IMR-90 (cell line): ENCODE measurements at regions not wholly inside any gene's neighbourhood (a gene's known extent, or its start where the extent isn't known, plus 50 kb on each side); places are given as distances from the start of the nearest gene placed in this dataset.

ENCODE experiments used
- ATAC-seq: fragments of 200-7000 bp; cut with Tn5 transposase; 2 replicates; pipeline ENCODE4 v1.9.1; 2020; ENCODE audit warnings: low read depth, mild to moderate bottlenecking, moderate library complexity
- BruUV-seq: library from RNA; stranded (reverse); fragments of 400-500 nt; replicated peaks from 2 replicates; lab custom pipeline; 2021; lab: Mats Ljungman, UMichigan
- CTCF ChIA-PET: fragments of 300-600 bp; formaldehyde crosslinking; extraction: SDS; loops from one replicate; lab custom pipeline; 2021; ENCODE audit warnings: antibody characterized with exemption; lab: Yijun Ruan, JAX
- POLR2A ChIA-PET: fragments of 300-600 bp; sonication (Branson Sonifier 250); formaldehyde crosslinking; loops from one replicate; lab custom pipeline; 2022; ENCODE audit warnings: antibody characterized with exemption; ENCODE audit not compliant: unreplicated experiment; lab: Charles Lee
- DNase-seq: peaks from one replicate; pipeline ENCODE4 v3.0.0; 2013
- H2AFZ ChIP-seq: replicated peaks from 2 replicates; pipeline ENCODE3; 2013; ENCODE audit warnings: low read length, mild to moderate bottlenecking; ENCODE audit not compliant: poor library complexity
- H2AK5ac ChIP-seq: 2 replicates; pipeline ENCODE4 v1.6.1; 2013; ENCODE audit warnings: low read depth, low read length, inconsistent platforms
- H2AK9ac ChIP-seq: replicated peaks from 2 replicates; pipeline ENCODE3; 2013; ENCODE audit warnings: mild to moderate bottlenecking, low read depth, low read length, moderate library complexity; ENCODE audit not compliant: poor library complexity
- H2BK120ac ChIP-seq: 2 replicates; pipeline ENCODE4 v1.6.1; 2013; ENCODE audit warnings: low read depth, low read length, inconsistent platforms
- H2BK15ac ChIP-seq: 3 replicates; pipeline ENCODE4 v1.6.1; 2013; ENCODE audit warnings: low read depth, low read length, inconsistent platforms
- H2BK20ac ChIP-seq: 2 replicates; pipeline ENCODE4 v1.6.1; 2013; ENCODE audit warnings: low read depth, mild to moderate bottlenecking, inconsistent platforms, low read length, moderate library complexity
- H2BK5ac ChIP-seq: 2 replicates; pipeline ENCODE4 v1.6.1; 2013; ENCODE audit warnings: mild to moderate bottlenecking, low read depth, low read length, inconsistent platforms; ENCODE audit not compliant: poor library complexity, severe bottlenecking
- H3K14ac ChIP-seq: replicated peaks from 2 replicates; pipeline ENCODE4 v1.6.1; 2013; ENCODE audit warnings: low read depth, low read length, inconsistent platforms
- H3K18ac ChIP-seq: 2 replicates; pipeline ENCODE4 v1.6.1; 2013; ENCODE audit warnings: low read depth, low read length, control low read depth
- H3K23ac ChIP-seq: 2 replicates; pipeline ENCODE4 v1.6.1; 2013; ENCODE audit warnings: low read depth, low read length, inconsistent platforms
- H3K27ac ChIP-seq: 2 replicates; pipeline ENCODE4 v1.5.1; 2013; ENCODE audit warnings: mild to moderate bottlenecking, control low read depth, low read length; ENCODE audit not compliant: insufficient read depth
- H3K27me3 ChIP-seq: 2 replicates; pipeline ENCODE4 v1.6.1; 2013; ENCODE audit warnings: low read length; ENCODE audit not compliant: control insufficient read depth, insufficient read depth
- H3K36me3 ChIP-seq: 2 replicates; pipeline ENCODE4 v1.6.1; 2013; ENCODE audit warnings: low read length, mixed read lengths; ENCODE audit not compliant: control insufficient read depth, insufficient read depth
- H3K4ac ChIP-seq: 2 replicates; pipeline ENCODE4 v1.6.1; 2013; ENCODE audit warnings: low read depth, low read length, inconsistent platforms
- H3K4me1 ChIP-seq: 2 replicates; pipeline ENCODE4 v1.6.1; 2013; ENCODE audit warnings: low read length, mixed read lengths; ENCODE audit not compliant: control insufficient read depth, insufficient read depth
- H3K4me2 ChIP-seq: 2 replicates; pipeline ENCODE4 v1.6.1; 2013; ENCODE audit warnings: low read depth, mild to moderate bottlenecking, control low read depth, low read length, moderate library complexity
- H3K4me3 ChIP-seq: 2 replicates; pipeline ENCODE4 v1.5.1; 2013; ENCODE audit warnings: low read depth, mild to moderate bottlenecking, control low read depth, low read length, moderate library complexity; ENCODE audit not compliant: insufficient read depth
- H3K56ac ChIP-seq: 2 replicates; pipeline ENCODE4 v1.6.1; 2013; ENCODE audit warnings: low read length, inconsistent platforms; ENCODE audit not compliant: insufficient read depth; ENCODE audit errors: extremely low read depth
- H3K79me1 ChIP-seq, 2 experiments: 2 replicates each; pipeline ENCODE4 v1.6.1; 2013; ENCODE audit warnings: low read length in 2 of 2, inconsistent platforms in 1 of 2, low read depth in 1 of 2
- H3K9ac ChIP-seq: 2 replicates; pipeline ENCODE4 v1.6.1; 2013; ENCODE audit warnings: low read depth, low read length, control low read depth
- H3K9me1 ChIP-seq: 2 replicates; pipeline ENCODE4 v1.6.1; 2013; ENCODE audit warnings: low read length, inconsistent platforms; ENCODE audit not compliant: insufficient read depth
- H3K9me3 ChIP-seq: 2 replicates; pipeline ENCODE4 v1.6.1; 2013; ENCODE audit warnings: low read length; ENCODE audit not compliant: control insufficient read depth, insufficient read depth
- H4K20me1 ChIP-seq: 2 replicates; pipeline ENCODE4 v1.6.1; 2013; ENCODE audit warnings: low read length, inconsistent platforms; ENCODE audit not compliant: insufficient read depth
- H4K5ac ChIP-seq: 2 replicates; pipeline ENCODE4 v1.6.1; 2013; ENCODE audit warnings: mild to moderate bottlenecking, low read depth, low read length, control low read depth
- H4K8ac ChIP-seq, 2 experiments: 2 replicates each; pipeline ENCODE4 v1.6.1; 2013; ENCODE audit warnings: low read depth in 2 of 2, low read length in 2 of 2, control low read depth in 1 of 2, inconsistent platforms in 1 of 2
- H4K91ac ChIP-seq: 2 replicates; pipeline ENCODE4 v1.6.1; 2013; ENCODE audit warnings: low read depth, low read length, inconsistent platforms; ENCODE audit not compliant: insufficient read depth
- BHLHE40 ChIP-seq: fragments of 150-350 bp; IDR thresholded peaks from 2 replicates; pipeline ENCODE4 v1.6.1; 2016; ENCODE audit warnings: mild to moderate bottlenecking, low read depth, low read length
- CEBPB ChIP-seq: IDR thresholded peaks from 2 replicates; pipeline ENCODE4 v1.6.1; 2012; ENCODE audit warnings: low read depth, low read length, improper control_type of control experiment
- FOS ChIP-seq: fragments of 150-350 bp; IDR thresholded peaks from 2 replicates; pipeline ENCODE4 v1.6.1; 2016; ENCODE audit warnings: low read depth, low read length
- MXI1 ChIP-seq: IDR thresholded peaks from 2 replicates; pipeline ENCODE4 v1.6.1; 2012; ENCODE audit warnings: low read depth, mild to moderate bottlenecking, low read length, moderate library complexity, borderline replicate concordance
- SMC3 ChIP-seq: fragments of 150-350 bp; IDR thresholded peaks from 2 replicates; pipeline ENCODE4 v1.6.1; 2016; ENCODE audit warnings: low read depth, mild to moderate bottlenecking, antibody characterized with exemption, low read length, moderate library complexity
- WGBS, 2 experiments: methylation state at CpG; one replicate each; pipeline versions ENCODE4 v1.1.5 to v1.1.7; 2013; ENCODE audit warnings: missing lambda C conversion rate in 2 of 2; ENCODE audit not compliant: insufficient read length in 1 of 2; ENCODE audit errors: extremely low coverage in 2 of 2; 5-methylcytosine and 5-hydroxymethylcytosine counted together
- dilution Hi-C: fragments of 300-500 bp; cut with HindIII; formaldehyde crosslinking; loops from one replicate; pipeline ENCODE4 v1.14.3; 2018; ENCODE audit warnings: low sequenced_read_pairs; ENCODE audit not compliant: unreplicated experiment
- in situ Hi-C: fragments of 300-500 bp; cut with MboI; formaldehyde crosslinking; loops from 3 replicates; pipeline ENCODE4 v1.14.3; 2019; ENCODE audit warnings: low sequenced_read_pairs, inconsistent platforms, mixed read lengths
- intact Hi-C: fragments of 100-400 bp; cut with micrococcal nuclease; formaldehyde crosslinking; loops from 2 replicates; pipeline ENCODE4 v1.10.0; 2022
- TF ChIP-seq, protein P1 (sequence below): fragments of 150-350 bp; IDR thresholded peaks from 2 replicates; pipeline ENCODE4 v1.6.1; 2017; ENCODE audit warnings: mild to moderate bottlenecking, antibody characterized with exemption, low read length, low read depth

DNA sequence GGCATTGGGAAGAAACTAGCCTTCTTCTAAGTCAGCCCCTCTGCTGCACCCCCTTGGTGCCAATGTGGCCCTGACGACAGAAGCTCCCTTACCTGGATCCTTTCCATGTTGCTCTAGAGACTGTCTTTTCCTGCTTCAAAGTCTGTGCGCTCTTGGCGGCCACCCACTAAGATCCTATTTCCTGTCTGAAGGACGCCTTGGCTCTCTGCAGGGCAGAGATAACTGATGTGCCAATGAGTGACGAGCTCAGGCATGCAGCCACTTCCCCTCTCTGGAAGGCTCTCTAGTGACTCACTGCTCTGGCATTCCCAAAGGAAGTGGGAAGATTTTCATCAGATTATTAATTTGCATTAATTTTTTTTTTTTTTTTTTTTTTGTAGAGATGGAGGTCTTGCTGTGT lies 273.5 kb downstream of the CDH20 start:
- peak overlapping the region; percentile 99 for H2BK20ac ChIP-seq
- peak overlapping the region; percentile 88 for H2AFZ ChIP-seq
- H3K18ac ChIP-seq = peak overlapping the region; percentile 85
- peak; percentile 93 for DNase-seq
- peak overlapping the region; percentile 91 for H4K91ac ChIP-seq
- H4K5ac ChIP-seq = peak overlapping the region; percentile 65; the same call in 1 of the 2 replicates
- peak overlapping the region; percentile 99 for H3K14ac ChIP-seq
- no peaks in the 10 kb centered on the region for H3K36me3 ChIP-seq
- peak overlapping the region; percentile 100 for H3K23ac ChIP-seq
- CTCF ChIA-PET = interaction anchor here (0.7 to 1.1 kb wide), 2 partner anchors 202 to 296 kb away, joined by 3 read pairs; no protein-coding TSS in a partner anchor
- H2BK5ac ChIP-seq = peak overlapping the region; percentile 93
- POLR2A ChIA-PET = interaction anchor here (0.8 kb wide), 1 partner anchor 25 kb away, joined by 12 read pairs; no protein-coding TSS in a partner anchor
- peak overlapping the region; percentile 84 for H2AK5ac ChIP-seq
- H3K4me2 ChIP-seq = peak overlapping the region; percentile 86
- H4K20me1 ChIP-seq = no peaks in the 10 kb centered on the region
- dilution Hi-C loops (no loop called here), intact Hi-C loops (no loop called here), in situ Hi-C loops (no loop called here)
- H3K4me3 ChIP-seq = peak overlapping the region; percentile 43
- peak overlapping the region; percentile 84 to 99 for H4K8ac ChIP-seq
- ATAC-seq = peak; percentile 65
- peak overlapping the region; percentile 97 for H3K4ac ChIP-seq
- H3K9me1 ChIP-seq = peaks cover 11% of the 10 kb centered on the region
- H3K9me3 ChIP-seq = no peaks in the 10 kb centered on the region
- 0 out of 2 replicates have a peak, but pooled peaks have one; percentile 33 for TF ChIP-seq MXI1
- TF ChIP-seq SMC3 = no peak
- TF ChIP-seq CEBPB = 0 out of 2 replicates have a peak, but pooled peaks have one; percentile 28
- peak; percentile 29; the same call in 1 of the 2 replicates for TF ChIP-seq BHLHE40
- TF ChIP-seq FOS = peak; percentile 73; the same call in 1 of the 2 replicates
- TF ChIP-seq, protein P1, sequence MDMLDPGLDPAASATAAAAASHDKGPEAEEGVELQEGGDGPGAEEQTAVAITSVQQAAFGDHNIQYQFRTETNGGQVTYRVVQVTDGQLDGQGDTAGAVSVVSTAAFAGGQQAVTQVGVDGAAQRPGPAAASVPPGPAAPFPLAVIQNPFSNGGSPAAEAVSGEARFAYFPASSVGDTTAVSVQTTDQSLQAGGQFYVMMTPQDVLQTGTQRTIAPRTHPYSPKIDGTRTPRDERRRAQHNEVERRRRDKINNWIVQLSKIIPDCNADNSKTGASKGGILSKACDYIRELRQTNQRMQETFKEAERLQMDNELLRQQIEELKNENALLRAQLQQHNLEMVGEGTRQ = no peak
- peak overlapping the region; percentile 80 for H3K9ac ChIP-seq
- BruUV-seq = no TSS peak
- peak overlapping the region; percentile 82 for H3K27ac ChIP-seq
- WGBS, 2 experiments = 0% methylated on average over 1 of the region's 5 CpGs; no CpG with 5 or more reads in 1 of the 2 experiments
- peak overlapping the region; percentile 95 for H2AK9ac ChIP-seq
- peaks cover 14% of the 10 kb centered on the region for H3K4me1 ChIP-seq
- peak overlapping the region; percentile 95 for H3K56ac ChIP-seq
- peak overlapping the region; percentile 69 for H2BK15ac ChIP-seq
- H3K27me3 ChIP-seq = no peaks in the 10 kb centered on the region
- H2BK120ac ChIP-seq = peak overlapping the region; percentile 99
- peaks cover 10 to 41% of the 10 kb centered on the region in 2 experiments for H3K79me1 ChIP-seq
